ENCODE measurements at regions not wholly inside any gene's neighbourhood (a gene's known extent, or its start where the extent isn't known, plus 50 kb on each side); places are given as distances from the start of the nearest gene placed in this dataset.

DNA sequence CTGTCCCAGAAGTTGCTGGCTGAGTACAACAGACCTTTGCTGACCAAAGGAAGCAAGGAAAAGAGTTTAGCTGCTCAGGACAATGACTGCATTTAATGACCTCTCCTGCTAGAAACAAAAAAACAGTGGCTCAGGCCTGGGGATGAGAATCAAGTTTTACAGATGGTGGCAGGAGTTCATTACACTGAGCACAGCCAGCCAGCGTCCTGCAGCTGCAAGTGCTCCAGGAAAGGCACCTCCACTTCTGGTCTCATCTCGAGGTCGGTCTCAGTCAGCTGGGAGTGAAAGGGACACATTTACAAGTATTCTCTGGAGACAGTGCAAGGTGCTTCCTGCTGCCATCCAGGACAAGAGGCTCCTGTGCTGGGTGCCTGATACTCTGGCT lies 362.7 kb downstream of the THBS2 start:
- H2BK120ac ChIP-seq (ENCODE audit: low read depth, low read length) = no peak overlapping the region
- dilution Hi-C loops (cut with HindIII; ENCODE audit: low sequenced_read_pairs, unreplicated experiment) = no loop called here
- H3K9ac ChIP-seq (ENCODE audit: low read depth, low read length) = no peak overlapping the region
- WGBS, 2 experiments (ENCODE audit: extremely low coverage in 2 of 2, insufficient read length in 1 of 2) = 37% methylated on average over 2 of the region's 3 CpGs; no CpG with 5 or more reads in 1 of the 2 experiments
- no peak overlapping the region for H2BK15ac ChIP-seq (ENCODE audit: low read depth, low read length)
- H3K9me1 ChIP-seq (ENCODE audit: insufficient read depth, low read length) = no peaks in the 10 kb centered on the region
- H3K14ac ChIP-seq (replicated peaks; ENCODE audit: low read depth, low read length) = no peak overlapping the region
- POLR2A ChIA-PET (ENCODE audit: unreplicated experiment) = no interaction called here
- H2AK5ac ChIP-seq (ENCODE audit: low read depth, low read length) = no peak overlapping the region
- H3K27ac ChIP-seq (ENCODE audit: insufficient read depth, low read length) = no peak overlapping the region
- no peak overlapping the region for H4K5ac ChIP-seq (ENCODE audit: low read depth, low read length)
- no peak overlapping the region for H2AFZ ChIP-seq (replicated peaks; ENCODE audit: low read length, poor library complexity)
- H3K4me2 ChIP-seq (ENCODE audit: low read depth, low read length) = no peak overlapping the region
- ATAC-seq (ENCODE audit: low read depth) (no peak), DNase-seq (no peak)
- H3K4me3 ChIP-seq (ENCODE audit: insufficient read depth, low read depth, low read length) = no peak overlapping the region
- no peak overlapping the region for H3K56ac ChIP-seq (ENCODE audit: extremely low read depth, insufficient read depth, low read length)
- no peaks in the 10 kb centered on the region for H3K79me1 ChIP-seq (ENCODE audit: low read depth in 1 of 2, low read length in 2 of 2)
- no peaks in the 10 kb centered on the region for H3K36me3 ChIP-seq (ENCODE audit: control insufficient read depth, insufficient read depth, low read length)
- CTCF ChIA-PET = no interaction called here
- in situ Hi-C loops (cut with MboI; ENCODE audit: low sequenced_read_pairs) = loop anchor here (10.0 to 25.0 kb wide), 2 partner anchors 624 to 979 kb away; no protein-coding TSS in a partner anchor
- no peak overlapping the region for H3K23ac ChIP-seq (ENCODE audit: low read depth, low read length)
- H3K4ac ChIP-seq (ENCODE audit: low read depth, low read length) = no peak overlapping the region
- no peaks in the 10 kb centered on the region for H4K20me1 ChIP-seq (ENCODE audit: insufficient read depth, low read length)
- H2AK9ac ChIP-seq (replicated peaks; ENCODE audit: low read depth, low read length, poor library complexity) = no peak overlapping the region
- TF ChIP-seq BHLHE40 (IDR thresholded peaks at IDR 0.05; ENCODE audit: low read depth, low read length) = no peak
- TF ChIP-seq CEBPB (IDR thresholded peaks at IDR 0.05; ENCODE audit: low read depth, low read length) = no peak
- TF ChIP-seq CTCF (conservative IDR thresholded peaks at IDR 0.05; ENCODE audit: low read depth, low read length) = no peak
- no peak for TF ChIP-seq MAZ (IDR thresholded peaks at IDR 0.05; ENCODE audit: borderline replicate concordance, low read depth, low read length)
- no peak for TF ChIP-seq RCOR1 (IDR thresholded peaks at IDR 0.05; ENCODE audit: insufficient replicate concordance, low read length)
- TF ChIP-seq RAD21 (IDR thresholded peaks at IDR 0.05; ENCODE audit: low read length) = no peak
- TF ChIP-seq, protein P1, sequence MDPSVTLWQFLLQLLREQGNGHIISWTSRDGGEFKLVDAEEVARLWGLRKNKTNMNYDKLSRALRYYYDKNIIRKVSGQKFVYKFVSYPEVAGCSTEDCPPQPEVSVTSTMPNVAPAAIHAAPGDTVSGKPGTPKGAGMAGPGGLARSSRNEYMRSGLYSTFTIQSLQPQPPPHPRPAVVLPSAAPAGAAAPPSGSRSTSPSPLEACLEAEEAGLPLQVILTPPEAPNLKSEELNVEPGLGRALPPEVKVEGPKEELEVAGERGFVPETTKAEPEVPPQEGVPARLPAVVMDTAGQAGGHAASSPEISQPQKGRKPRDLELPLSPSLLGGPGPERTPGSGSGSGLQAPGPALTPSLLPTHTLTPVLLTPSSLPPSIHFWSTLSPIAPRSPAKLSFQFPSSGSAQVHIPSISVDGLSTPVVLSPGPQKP (IDR thresholded peaks at IDR 0.05; ENCODE audit: borderline replicate concordance, low read depth, low read length) = no peak
- no peak for TF ChIP-seq SMC3 (IDR thresholded peaks at IDR 0.05; ENCODE audit: low read depth, low read length)
- no peak for TF ChIP-seq MXI1 (IDR thresholded peaks at IDR 0.05; ENCODE audit: borderline replicate concordance, low read depth, low read length)
- no peak for TF ChIP-seq MAFK (IDR thresholded peaks at IDR 0.05; ENCODE audit: low read depth, low read length)
- no peak for TF ChIP-seq POLR2A (IDR thresholded peaks at IDR 0.05; ENCODE audit: low read depth, low read length)
- TF ChIP-seq NFE2L2 (IDR thresholded peaks at IDR 0.05; ENCODE audit: low read depth, low read length) = no peak
- no peak for TF ChIP-seq USF2 (IDR thresholded peaks at IDR 0.05; ENCODE audit: low read depth, low read length)
- TF ChIP-seq FOS (IDR thresholded peaks at IDR 0.05; ENCODE audit: low read depth, low read length) = no peak
- no peak for TF ChIP-seq CHD1 (IDR thresholded peaks at IDR 0.05; ENCODE audit: low read depth, low read length)
- no peak for TF ChIP-seq RFX5 (IDR thresholded peaks at IDR 0.05; ENCODE audit: low read depth, low read length)
- H3K27me3 ChIP-seq (ENCODE audit: control insufficient read depth, insufficient read depth, low read length) = peaks cover 5% of the 10 kb centered on the region; the same call in 1 of the 2 replicates
- no TSS peak for BruUV-seq (replicated peaks)
- no peaks in the 10 kb centered on the region for H3K9me3 ChIP-seq (ENCODE audit: control insufficient read depth, insufficient read depth, low read length)
- no peak overlapping the region for H4K91ac ChIP-seq (ENCODE audit: insufficient read depth, low read depth, low read length)
- no peaks in the 10 kb centered on the region for H3K4me1 ChIP-seq (ENCODE audit: control insufficient read depth, insufficient read depth, low read length)
- no peak overlapping the region for H4K8ac ChIP-seq (ENCODE audit: low read depth in 2 of 2, low read length in 2 of 2)
- intact Hi-C loops (cut with micrococcal nuclease) = loop anchor here (10.0 kb wide), 1 partner anchor 764 kb away; no protein-coding TSS in a partner anchor
- H2BK20ac ChIP-seq (ENCODE audit: low read depth, low read length) = no peak overlapping the region
- no peak overlapping the region for H2BK5ac ChIP-seq (ENCODE audit: low read depth, low read length, poor library complexity, severe bottlenecking)
- no peak overlapping the region for H3K18ac ChIP-seq (ENCODE audit: low read depth, low read length)
